ENCODE measurements at regions not wholly inside any gene's neighbourhood (a gene's known extent, or its start where the extent isn't known, plus 50 kb on each side); places are given as distances from the start of the nearest gene placed in this dataset.

DNA sequence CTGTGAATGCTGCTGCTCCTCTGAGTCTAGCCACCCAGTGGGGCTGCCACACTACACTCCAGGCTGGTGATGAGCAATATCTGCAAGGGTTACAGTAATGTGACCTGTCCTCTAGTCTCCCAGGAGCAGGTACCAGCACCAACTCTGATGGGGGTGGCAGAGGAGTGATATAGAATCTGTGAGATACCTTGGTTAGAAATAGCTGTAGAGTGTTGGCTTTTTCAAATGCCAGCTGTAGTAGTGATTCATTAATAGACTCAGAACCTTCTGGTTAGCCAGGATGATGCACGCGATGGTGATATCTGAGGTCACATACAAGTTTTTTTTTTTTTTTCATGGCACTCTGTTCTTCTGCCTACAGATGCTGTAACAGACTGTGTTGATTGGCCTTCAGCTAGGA is 757.1 kb downstream of the INHBA start:
- no peaks in the 10 kb centered on the region for H3K79me2 ChIP-seq
- no peak overlapping the region for H2AFZ ChIP-seq
- H3K27me3 ChIP-seq, result no peaks in the 10 kb centered on the region
- no peaks in the 10 kb centered on the region for H4K20me1 ChIP-seq (ENCODE audit: insufficient read depth, poor library complexity, severe bottlenecking)
- no peak overlapping the region for H3K4me2 ChIP-seq
- WGBS (ENCODE audit: low lambda C conversion rate, missing lambda C conversion rate), result 98% methylated on average over 2 of the region's 2 CpGs
- DNase-seq (ENCODE audit: low spot score), result no peak
- H3K27ac ChIP-seq, result no peak overlapping the region
- H3K4me1 ChIP-seq (ENCODE audit: insufficient read depth), result no peaks in the 10 kb centered on the region
- no peaks in the 10 kb centered on the region for H3K9me2 ChIP-seq (replicated peaks; ENCODE audit: insufficient read depth)
- TF ChIP-seq EZH2 (IDR thresholded peaks at IDR 0.05; ENCODE audit: borderline replicate concordance), result no peak
- no peak for TF ChIP-seq EZH2phosphoT487 (IDR thresholded peaks at IDR 0.05; ENCODE audit: low read depth, severe bottlenecking, unreplicated experiment)
- TF ChIP-seq, protein P1, sequence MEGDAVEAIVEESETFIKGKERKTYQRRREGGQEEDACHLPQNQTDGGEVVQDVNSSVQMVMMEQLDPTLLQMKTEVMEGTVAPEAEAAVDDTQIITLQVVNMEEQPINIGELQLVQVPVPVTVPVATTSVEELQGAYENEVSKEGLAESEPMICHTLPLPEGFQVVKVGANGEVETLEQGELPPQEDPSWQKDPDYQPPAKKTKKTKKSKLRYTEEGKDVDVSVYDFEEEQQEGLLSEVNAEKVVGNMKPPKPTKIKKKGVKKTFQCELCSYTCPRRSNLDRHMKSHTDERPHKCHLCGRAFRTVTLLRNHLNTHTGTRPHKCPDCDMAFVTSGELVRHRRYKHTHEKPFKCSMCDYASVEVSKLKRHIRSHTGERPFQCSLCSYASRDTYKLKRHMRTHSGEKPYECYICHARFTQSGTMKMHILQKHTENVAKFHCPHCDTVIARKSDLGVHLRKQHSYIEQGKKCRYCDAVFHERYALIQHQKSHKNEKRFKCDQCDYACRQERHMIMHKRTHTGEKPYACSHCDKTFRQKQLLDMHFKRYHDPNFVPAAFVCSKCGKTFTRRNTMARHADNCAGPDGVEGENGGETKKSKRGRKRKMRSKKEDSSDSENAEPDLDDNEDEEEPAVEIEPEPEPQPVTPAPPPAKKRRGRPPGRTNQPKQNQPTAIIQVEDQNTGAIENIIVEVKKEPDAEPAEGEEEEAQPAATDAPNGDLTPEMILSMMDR (IDR thresholded peaks at IDR 0.05; ENCODE audit: poor library complexity), result no peak
- no peak overlapping the region for H3K4me3 ChIP-seq
- no peaks in the 10 kb centered on the region for H3K36me3 ChIP-seq (replicated peaks; ENCODE audit: insufficient read depth, low read depth)
- peaks cover 6% of the 10 kb centered on the region for H3K9me3 ChIP-seq (ENCODE audit: low read depth)

GRCh38 chr7:40944981-40945585 is 757.8 kb downstream of the INHBA start:
- H3K27me3 ChIP-seq, result no peaks in the 10 kb centered on the region
- H3K27ac ChIP-seq, result no peak overlapping the region
- H4K20me1 ChIP-seq (ENCODE audit: insufficient read depth, poor library complexity, severe bottlenecking), result no peaks in the 10 kb centered on the region
- no peaks in the 10 kb centered on the region for H3K79me2 ChIP-seq
- TF ChIP-seq, protein P1 (IDR thresholded peaks at IDR 0.05; ENCODE audit: poor library complexity), result no peak
- TF ChIP-seq EZH2 (IDR thresholded peaks at IDR 0.05; ENCODE audit: borderline replicate concordance), result no peak
- TF ChIP-seq EZH2phosphoT487 (IDR thresholded peaks at IDR 0.05; ENCODE audit: low read depth, severe bottlenecking, unreplicated experiment), result no peak
- no peak overlapping the region for H2AFZ ChIP-seq
- no peak overlapping the region for H3K4me3 ChIP-seq
- H3K9me3 ChIP-seq (ENCODE audit: low read depth), result peaks cover 6% of the 10 kb centered on the region
- H3K4me1 ChIP-seq (ENCODE audit: insufficient read depth), result no peaks in the 10 kb centered on the region
- no peaks in the 10 kb centered on the region for H3K9me2 ChIP-seq (replicated peaks; ENCODE audit: insufficient read depth)
- DNase-seq (ENCODE audit: low spot score), result no peak
- H3K36me3 ChIP-seq (replicated peaks; ENCODE audit: insufficient read depth, low read depth), result no peaks in the 10 kb centered on the region
- no peak overlapping the region for H3K4me2 ChIP-seq

DNA sequence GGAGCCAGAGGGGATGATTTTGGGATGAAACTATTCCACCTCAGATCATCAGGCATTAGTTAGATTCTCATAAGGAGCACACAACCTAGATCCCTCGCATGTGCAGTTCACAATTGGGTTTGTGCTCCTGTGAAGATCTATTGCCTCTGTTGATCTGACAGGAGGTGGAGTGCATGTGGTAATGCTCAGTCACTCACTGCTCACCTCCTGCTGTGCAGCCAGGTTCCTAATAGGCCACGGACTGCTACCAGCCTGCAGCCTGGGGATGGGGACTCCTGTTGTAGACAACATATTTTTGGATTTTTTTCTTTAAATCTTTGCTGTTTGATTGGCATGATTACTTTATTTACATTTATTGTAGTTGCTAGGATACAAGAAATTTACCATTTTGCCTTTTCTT is 765.0 kb downstream of the INHBA start:
- TF ChIP-seq, protein P1 (IDR thresholded peaks at IDR 0.05; ENCODE audit: poor library complexity), result no peak
- H2AFZ ChIP-seq, result no peak overlapping the region

DNA sequence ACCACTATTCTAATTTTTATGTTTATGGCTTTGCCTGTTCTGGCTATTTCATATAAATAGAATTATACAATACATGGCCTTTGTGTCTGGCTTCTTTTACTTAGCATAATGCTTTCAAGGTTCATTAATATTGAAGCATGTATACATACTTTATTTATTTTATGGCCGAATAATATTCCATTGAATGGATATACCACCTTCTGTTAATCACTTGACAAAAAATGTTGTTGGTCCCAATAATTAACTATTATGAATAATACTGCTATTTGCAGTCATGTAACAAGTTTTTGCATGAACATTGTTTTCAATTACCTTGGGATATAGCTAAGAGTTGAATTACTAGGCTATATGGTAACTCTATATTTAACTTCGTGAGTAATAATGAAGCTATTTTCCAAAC is 767.5 kb downstream of the INHBA start:
- no peak for DNase-seq (ENCODE audit: low spot score)
- no peaks in the 10 kb centered on the region for H3K9me2 ChIP-seq (replicated peaks; ENCODE audit: insufficient read depth)
- H3K4me1 ChIP-seq (ENCODE audit: insufficient read depth), result no peaks in the 10 kb centered on the region
- H3K27ac ChIP-seq, result no peak overlapping the region
- no peaks in the 10 kb centered on the region for H3K9me3 ChIP-seq (ENCODE audit: low read depth)
- H2AFZ ChIP-seq, result no peak overlapping the region
- H3K79me2 ChIP-seq, result no peaks in the 10 kb centered on the region
- WGBS (ENCODE audit: low lambda C conversion rate, missing lambda C conversion rate), result 90% methylated on average over 2 of the region's 2 CpGs
- H3K27me3 ChIP-seq, result no peaks in the 10 kb centered on the region
- H3K36me3 ChIP-seq (replicated peaks; ENCODE audit: insufficient read depth, low read depth), result no peaks in the 10 kb centered on the region
- H4K20me1 ChIP-seq (ENCODE audit: insufficient read depth, poor library complexity, severe bottlenecking), result no peaks in the 10 kb centered on the region
- TF ChIP-seq EZH2phosphoT487 (IDR thresholded peaks at IDR 0.05; ENCODE audit: low read depth, severe bottlenecking, unreplicated experiment), result no peak
- no peak for TF ChIP-seq EZH2 (IDR thresholded peaks at IDR 0.05; ENCODE audit: borderline replicate concordance)
- TF ChIP-seq, protein P1 (IDR thresholded peaks at IDR 0.05; ENCODE audit: poor library complexity), result no peak
- no peak overlapping the region for H3K4me3 ChIP-seq
- H3K4me2 ChIP-seq, result no peak overlapping the region

More for the DNA sequence above, 765.0 kb downstream of the INHBA start:
- Histone ChIP-seq H3K79me2 (no peaks in the 10 kb centered on the region), H3K27me3 (no peaks in the 10 kb centered on the region), H3K4me2 (no peak overlapping the region), H3K9me3 (ENCODE audit: low read depth) (no peaks in the 10 kb centered on the region), H3K36me3 (replicated peaks; ENCODE audit: insufficient read depth, low read depth) (no peaks in the 10 kb centered on the region), H3K4me1 (ENCODE audit: insufficient read depth) (no peaks in the 10 kb centered on the region), H3K27ac (no peak overlapping the region), H3K4me3 (no peak overlapping the region), H4K20me1 (ENCODE audit: insufficient read depth, poor library complexity, severe bottlenecking) (no peaks in the 10 kb centered on the region), H3K9me2 (replicated peaks; ENCODE audit: insufficient read depth) (no peaks in the 10 kb centered on the region)
- no peak for DNase-seq (ENCODE audit: low spot score)
- 73% methylated on average over 2 of the region's 2 CpGs for WGBS (ENCODE audit: low lambda C conversion rate, missing lambda C conversion rate)
